HK-2 (cell line): ENCODE measurements at regions not wholly inside any gene's neighbourhood (a gene's known extent, or its start where the extent isn't known, plus 50 kb on each side); places are given as distances from the start of the nearest gene placed in this dataset.
"Not testable (repeated sequence)": the region's sequence is repeated elsewhere in the genome, so short reads cannot be mapped to it uniquely, and the experiment has no call there.

ENCODE experiments used
- DNase-seq: peaks from one replicate; pipeline ENCODE4 v3.0.0-alpha.2; 2018; ENCODE audit not compliant: unreplicated experiment

- no peak for DNase-seq
Measured at GRCh38 chr6:68059899-68060298, 575.2 kb upstream of the ADGRB3 start.

- no peak for DNase-seq
Measured at GRCh38 chr6:68059261-68059660, 575.8 kb upstream of the ADGRB3 start.

GRCh38 chr6:68056596-68056995 is 578.5 kb upstream of the ADGRB3 start:
- not testable (repeated sequence) for DNase-seq

- no peak for DNase-seq
Measured at GRCh38 chr6:68054756-68055155, 580.3 kb upstream of the ADGRB3 start.

GRCh38 chr6:68053805-68054373 is 581.2 kb upstream of the ADGRB3 start:
- DNase-seq = no peak

- DNase-seq = no peak
Measured at GRCh38 chr6:68052234-68052633, 582.8 kb upstream of the ADGRB3 start.

- DNase-seq = no peak
Measured at GRCh38 chr6:68049562-68049961, 585.5 kb upstream of the ADGRB3 start.

- DNase-seq = no peak
Measured at GRCh38 chr6:68046756-68047155, 588.3 kb upstream of the ADGRB3 start.

- no peak for DNase-seq
Measured at GRCh38 chr6:68046302-68046701, 588.8 kb upstream of the ADGRB3 start.

- no peak for DNase-seq
Measured at GRCh38 chr6:68045193-68045592, 589.9 kb upstream of the ADGRB3 start.

- DNase-seq = no peak
Measured at GRCh38 chr6:68044264-68044663, 590.8 kb upstream of the ADGRB3 start.

GRCh38 chr6:68043122-68043398 is 592.0 kb upstream of the ADGRB3 start:
- DNase-seq = no peak

- no peak for DNase-seq
Measured at GRCh38 chr6:68042339-68043121, 592.6 kb upstream of the ADGRB3 start.

- DNase-seq = no peak
Measured at GRCh38 chr6:68040780-68041179, 594.3 kb upstream of the ADGRB3 start.

- no peak for DNase-seq
Measured at GRCh38 chr6:68040312-68040778, 594.7 kb upstream of the ADGRB3 start.

- DNase-seq = no peak
Measured at GRCh38 chr6:68039641-68040311, 595.3 kb upstream of the ADGRB3 start.

- no peak for DNase-seq
Measured at GRCh38 chr6:68038815-68039408, 596.2 kb upstream of the ADGRB3 start.

GRCh38 chr6:68032217-68032616 is 602.9 kb upstream of the ADGRB3 start:
- no peak for DNase-seq

GRCh38 chr6:68031054-68031453 is 604.0 kb upstream of the ADGRB3 start:
- DNase-seq = no peak

GRCh38 chr6:68026483-68026882 is 608.6 kb upstream of the ADGRB3 start:
- DNase-seq = no peak

- no peak for DNase-seq
Measured at GRCh38 chr6:68025764-68026163, 609.3 kb upstream of the ADGRB3 start.

GRCh38 chr6:68024570-68025269 is 610.4 kb upstream of the ADGRB3 start:
- DNase-seq = no peak
